ENCODE measurements at regions not wholly inside any gene's neighbourhood (a gene's known extent, or its start where the extent isn't known, plus 50 kb on each side); places are given as distances from the start of the nearest gene placed in this dataset.

DNA sequence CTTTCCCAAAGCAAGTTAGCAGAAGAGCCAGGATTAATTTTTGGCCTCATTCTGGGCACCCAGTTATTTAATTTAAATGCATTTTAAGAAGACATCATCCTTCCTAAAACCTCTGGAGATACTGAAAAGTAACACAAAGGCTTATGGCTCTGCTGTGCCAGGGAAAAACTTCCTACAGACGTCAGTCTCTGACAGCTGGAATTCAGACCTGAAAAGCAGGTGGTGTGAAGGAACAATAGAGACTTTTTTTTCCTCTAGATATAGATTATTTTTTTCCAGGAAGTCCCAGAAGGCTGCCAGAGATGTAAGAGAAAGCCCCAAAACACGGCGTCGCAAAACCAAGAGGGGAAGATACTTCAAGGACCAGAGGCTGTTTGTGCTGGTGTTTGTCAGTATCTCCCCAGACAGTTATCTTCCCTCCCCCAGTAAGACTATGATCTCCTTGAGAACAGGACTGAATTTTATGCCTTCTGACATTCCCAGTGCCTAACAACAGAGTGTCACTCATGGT is 88.7 kb upstream of the RASEF start:
- no peak for DNase-seq (ENCODE audit: low spot score)
- peaks cover 4% of the 10 kb centered on the region for H3K9me3 Mint-ChIP-seq
- H3F3A ChIP-seq (ENCODE audit: low read depth), result no peaks in the 10 kb centered on the region
- no peak overlapping the region for H3K4me3 Mint-ChIP-seq
- H3K9ac ChIP-seq, result no peak overlapping the region
- TF ChIP-seq, protein P1, sequence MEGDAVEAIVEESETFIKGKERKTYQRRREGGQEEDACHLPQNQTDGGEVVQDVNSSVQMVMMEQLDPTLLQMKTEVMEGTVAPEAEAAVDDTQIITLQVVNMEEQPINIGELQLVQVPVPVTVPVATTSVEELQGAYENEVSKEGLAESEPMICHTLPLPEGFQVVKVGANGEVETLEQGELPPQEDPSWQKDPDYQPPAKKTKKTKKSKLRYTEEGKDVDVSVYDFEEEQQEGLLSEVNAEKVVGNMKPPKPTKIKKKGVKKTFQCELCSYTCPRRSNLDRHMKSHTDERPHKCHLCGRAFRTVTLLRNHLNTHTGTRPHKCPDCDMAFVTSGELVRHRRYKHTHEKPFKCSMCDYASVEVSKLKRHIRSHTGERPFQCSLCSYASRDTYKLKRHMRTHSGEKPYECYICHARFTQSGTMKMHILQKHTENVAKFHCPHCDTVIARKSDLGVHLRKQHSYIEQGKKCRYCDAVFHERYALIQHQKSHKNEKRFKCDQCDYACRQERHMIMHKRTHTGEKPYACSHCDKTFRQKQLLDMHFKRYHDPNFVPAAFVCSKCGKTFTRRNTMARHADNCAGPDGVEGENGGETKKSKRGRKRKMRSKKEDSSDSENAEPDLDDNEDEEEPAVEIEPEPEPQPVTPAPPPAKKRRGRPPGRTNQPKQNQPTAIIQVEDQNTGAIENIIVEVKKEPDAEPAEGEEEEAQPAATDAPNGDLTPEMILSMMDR (IDR thresholded peaks at IDR 0.05), result no peak
- TF ChIP-seq EZH2phosphoT487 (IDR thresholded peaks at IDR 0.05) (no peak), EZH2 (IDR thresholded peaks at IDR 0.05) (no peak)
- H3K4me1 ChIP-seq, result no peaks in the 10 kb centered on the region
- H3K27ac ChIP-seq, result no peak overlapping the region
- no peaks in the 10 kb centered on the region for H3K36me3 ChIP-seq
- H3K27ac Mint-ChIP-seq, result no peak overlapping the region
- no peaks in the 10 kb centered on the region for H3K79me2 ChIP-seq (ENCODE audit: low read depth)
- no peak overlapping the region for H2AFZ ChIP-seq (replicated peaks)
- H3K27me3 Mint-ChIP-seq (ENCODE audit: insufficient read depth, low read depth), result no peaks in the 10 kb centered on the region
- H3K4me1 Mint-ChIP-seq, result no peaks in the 10 kb centered on the region
- H3K4me3 ChIP-seq, result no peak overlapping the region
- H3K9me3 ChIP-seq (ENCODE audit: low read depth), result no peaks in the 10 kb centered on the region
- no peaks in the 10 kb centered on the region for H3K36me3 Mint-ChIP-seq
- H3K27me3 ChIP-seq, result no peaks in the 10 kb centered on the region
- H4K20me1 ChIP-seq (ENCODE audit: low read depth), result no peaks in the 10 kb centered on the region
- H3K4me2 ChIP-seq, result no peak overlapping the region

GRCh38 chr9:83147315-83148149 is 84.6 kb upstream of the RASEF start:
- Histone ChIP-seq H3K36me3 (no peaks in the 10 kb centered on the region), H3K27me3 (no peaks in the 10 kb centered on the region), H3K79me2 (ENCODE audit: low read depth) (no peaks in the 10 kb centered on the region), H3K27ac (no peak overlapping the region), H3K9me3 (ENCODE audit: low read depth) (no peaks in the 10 kb centered on the region), H3K9ac (no peak overlapping the region), H3K4me1 (no peaks in the 10 kb centered on the region), H3F3A (ENCODE audit: low read depth) (no peaks in the 10 kb centered on the region), H2AFZ (replicated peaks) (no peak overlapping the region), H3K4me3 (no peak overlapping the region), H3K4me2 (no peak overlapping the region), H4K20me1 (ENCODE audit: low read depth) (no peaks in the 10 kb centered on the region)
- DNase-seq (ENCODE audit: low spot score), result no peak
- Mint-ChIP-seq H3K4me3 (no peak overlapping the region), H3K9me3 (peaks cover 4% of the 10 kb centered on the region), H3K27me3 (ENCODE audit: insufficient read depth, low read depth) (no peaks in the 10 kb centered on the region), H3K27ac (no peak overlapping the region), H3K36me3 (no peaks in the 10 kb centered on the region), H3K4me1 (no peaks in the 10 kb centered on the region)
- no peak for TF ChIP-seq EZH2 (IDR thresholded peaks at IDR 0.05)
- TF ChIP-seq, protein P1 (IDR thresholded peaks at IDR 0.05), result no peak
- no peak for TF ChIP-seq EZH2phosphoT487 (IDR thresholded peaks at IDR 0.05)

DNA sequence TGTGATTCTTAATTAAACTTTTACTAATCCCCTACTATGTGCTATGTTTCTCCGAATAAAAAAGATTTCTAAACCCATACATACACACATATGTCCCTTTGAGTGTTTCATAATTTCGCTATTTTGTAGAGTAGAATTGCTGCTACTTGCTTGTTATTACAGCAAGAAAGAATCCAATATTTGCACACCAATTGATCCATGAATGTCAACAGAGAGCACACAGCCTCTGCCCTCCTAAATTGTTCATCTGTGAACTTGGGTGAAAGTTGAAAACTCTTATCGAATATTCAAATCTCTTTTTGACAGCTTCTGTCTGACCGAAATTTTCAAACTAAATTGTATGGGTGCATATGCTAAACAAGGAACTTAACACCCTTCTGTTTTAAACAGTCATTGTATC is 83.4 kb upstream of the RASEF start:
- Histone ChIP-seq H3K27ac (no peak overlapping the region), H4K20me1 (ENCODE audit: low read depth) (no peaks in the 10 kb centered on the region), H3F3A (ENCODE audit: low read depth) (no peaks in the 10 kb centered on the region), H3K36me3 (no peaks in the 10 kb centered on the region), H3K9ac (no peak overlapping the region), H3K79me2 (ENCODE audit: low read depth) (no peaks in the 10 kb centered on the region), H3K27me3 (no peaks in the 10 kb centered on the region), H3K4me2 (no peak overlapping the region), H3K4me1 (no peaks in the 10 kb centered on the region), H3K9me3 (ENCODE audit: low read depth) (no peaks in the 10 kb centered on the region), H3K4me3 (no peak overlapping the region), H2AFZ (replicated peaks) (no peak overlapping the region)
- Mint-ChIP-seq H3K27ac (no peak overlapping the region), H3K4me3 (no peak overlapping the region), H3K9me3 (peaks cover 4% of the 10 kb centered on the region), H3K4me1 (no peaks in the 10 kb centered on the region), H3K27me3 (ENCODE audit: insufficient read depth, low read depth) (peaks cover 2% of the 10 kb centered on the region), H3K36me3 (no peaks in the 10 kb centered on the region)
- no peak for DNase-seq (ENCODE audit: low spot score)
- TF ChIP-seq, protein P1 (IDR thresholded peaks at IDR 0.05), result no peak
